GM08714 (cell line): ENCODE measurements at regions not wholly inside any gene's neighbourhood (a gene's known extent, or its start where the extent isn't known, plus 50 kb on each side); places are given as distances from the start of the nearest gene placed in this dataset.

Experiments
- H3K4me3 ChIP-seq: fragments of 200-500 bp; sonication (Bioruptor generic); 2 replicates; pipeline ENCODE4 v1.5.1; 2014; ENCODE audit warnings: mild to moderate bottlenecking, low read length, inconsistent platforms
- ZNF274 ChIP-seq: IDR thresholded peaks from 2 replicates; pipeline ENCODE4 v1.6.1; 2012; ENCODE audit warnings: mild to moderate bottlenecking, low read depth, low read length

- no peak overlapping the region for H3K4me3 ChIP-seq
- TF ChIP-seq ZNF274 = no peak
Observed at GRCh38 chr22:48192920-48193319, 1430.5 kb downstream of the TBC1D22A start.

GRCh38 chr22:48192071-48192470 is 1429.6 kb downstream of the TBC1D22A start:
- no peak overlapping the region for H3K4me3 ChIP-seq
- no peak for TF ChIP-seq ZNF274

GRCh38 chr22:48188231-48188721 is 1425.8 kb downstream of the TBC1D22A start:
- TF ChIP-seq ZNF274 = no peak
- no peak overlapping the region for H3K4me3 ChIP-seq

DNA sequence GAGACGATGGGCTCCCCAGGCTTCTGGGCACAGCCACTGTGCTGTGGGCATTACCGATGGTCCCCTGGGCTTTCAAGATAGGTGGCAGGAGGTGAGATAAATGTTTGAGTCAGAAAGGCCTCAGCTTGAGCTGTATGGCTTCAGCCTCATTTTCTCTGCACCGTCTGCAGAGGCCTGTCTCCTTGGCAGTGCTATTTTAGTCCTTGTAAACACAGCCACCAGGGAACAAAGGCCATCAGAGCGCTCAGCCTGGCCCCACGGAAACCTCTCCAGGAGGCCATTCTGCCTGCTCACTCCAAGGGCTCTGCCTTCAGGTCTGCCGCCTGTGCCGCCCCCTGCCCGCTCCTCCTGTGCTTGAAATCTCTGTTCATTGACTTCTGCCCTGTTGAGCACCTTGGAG is 1424.9 kb downstream of the TBC1D22A start:
- TF ChIP-seq ZNF274 = no peak
- H3K4me3 ChIP-seq = no peak overlapping the region

DNA sequence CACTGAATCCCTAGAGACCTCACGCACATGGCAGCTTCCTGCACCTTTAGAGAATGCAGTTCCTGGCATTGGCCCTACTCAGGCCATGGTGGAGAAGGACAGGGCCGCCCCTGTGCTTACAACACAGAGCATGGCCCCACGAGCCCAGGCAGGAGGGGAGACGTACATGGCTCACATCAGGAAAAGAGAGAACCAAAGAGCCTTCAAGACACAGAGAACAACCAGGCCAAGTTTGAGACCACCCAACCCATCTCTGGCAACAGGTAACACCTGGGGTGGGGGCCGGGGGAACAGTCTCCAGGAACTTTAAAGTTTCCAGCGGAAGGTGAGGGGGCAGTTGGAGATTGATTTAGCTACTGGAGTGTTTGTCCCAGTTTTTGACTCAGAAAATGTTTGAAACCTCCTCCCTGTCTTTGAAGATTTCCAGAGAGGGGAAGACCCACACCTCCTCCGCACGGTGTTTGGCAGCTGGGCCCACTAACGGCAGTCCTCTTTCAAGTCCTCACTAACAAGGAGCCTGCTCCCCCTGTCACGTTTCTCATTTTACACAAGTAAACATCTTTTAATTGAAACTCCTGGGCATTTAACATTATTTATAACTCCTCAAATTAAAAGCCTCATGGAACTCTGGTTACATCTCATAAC is 1423.8 kb downstream of the TBC1D22A start:
- TF ChIP-seq ZNF274 = no peak
- H3K4me3 ChIP-seq = no peak overlapping the region

DNA sequence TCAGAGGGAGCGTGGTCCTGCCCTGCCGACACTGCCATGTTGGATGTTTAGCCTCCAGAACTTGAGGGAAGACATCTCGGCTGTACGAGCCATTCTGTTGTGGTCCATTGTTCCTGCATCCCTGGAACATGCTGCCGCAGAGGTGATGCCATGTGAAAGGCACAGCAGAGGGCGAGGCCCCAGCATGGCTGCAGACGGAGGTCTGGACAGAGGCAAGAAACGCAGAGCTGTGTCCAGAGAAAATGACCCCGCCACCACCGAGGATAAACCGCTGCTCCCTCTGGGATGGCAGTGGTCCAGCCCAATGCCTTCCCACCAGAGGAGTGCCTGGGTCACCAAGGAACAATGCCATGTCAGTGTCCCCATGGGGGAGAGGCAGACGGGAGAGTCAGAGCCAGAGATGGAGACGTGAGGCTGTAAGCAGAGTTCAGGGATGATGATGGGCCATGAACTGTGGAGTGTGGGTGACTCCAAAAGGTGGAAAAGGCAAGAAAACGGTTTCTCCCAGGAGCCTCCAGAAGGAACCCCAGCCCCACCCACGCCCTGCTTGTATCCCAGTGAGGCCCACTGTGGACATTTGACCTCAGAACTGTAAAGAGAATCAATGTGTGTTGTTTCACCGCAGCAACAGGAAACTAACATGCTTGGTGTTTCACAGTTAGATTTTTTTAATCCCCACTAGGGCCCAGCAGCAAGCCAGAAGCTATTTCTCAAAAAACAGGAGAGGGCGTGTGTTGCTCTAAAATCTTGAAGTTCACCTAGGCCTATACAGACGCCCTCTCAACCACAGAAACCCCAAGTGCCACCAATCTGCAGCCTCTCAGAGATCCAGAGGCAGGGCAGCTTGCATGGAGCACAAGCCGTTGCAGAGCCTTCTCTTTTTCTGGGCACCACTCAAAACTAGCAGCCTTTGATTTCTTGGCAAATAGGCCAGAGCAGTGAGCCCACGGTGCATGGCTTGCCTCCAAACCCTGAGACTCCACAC is 1422.9 kb downstream of the TBC1D22A start:
- no peak overlapping the region for H3K4me3 ChIP-seq
- TF ChIP-seq ZNF274 = no peak

GRCh38 chr22:48182846-48183805 is 1420.7 kb downstream of the TBC1D22A start:
- H3K4me3 ChIP-seq = no peak overlapping the region
- TF ChIP-seq ZNF274 = no peak

DNA sequence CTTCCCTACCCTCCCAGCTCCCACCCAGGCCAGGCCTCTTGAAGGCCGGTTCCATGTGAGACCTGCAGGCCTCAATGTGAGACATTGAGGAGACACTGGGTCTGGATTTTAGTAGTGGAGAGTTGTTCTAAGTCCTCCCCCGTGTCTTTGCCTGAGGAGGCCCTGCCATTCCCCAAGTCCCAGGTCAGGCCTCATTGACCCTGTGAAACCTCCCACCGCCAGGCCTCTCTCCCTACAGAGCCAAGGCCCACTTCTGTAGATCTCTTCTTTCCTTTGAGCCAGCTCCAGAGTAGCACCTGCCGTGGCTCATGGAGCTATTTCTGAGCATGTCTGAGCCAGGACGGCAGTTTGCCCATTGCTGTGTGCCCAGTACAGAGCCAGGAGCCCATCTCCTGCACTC is 1419.6 kb downstream of the TBC1D22A start:
- H3K4me3 ChIP-seq = no peak overlapping the region
- no peak for TF ChIP-seq ZNF274

- TF ChIP-seq ZNF274 = no peak
- H3K4me3 ChIP-seq = no peak overlapping the region
Observed at GRCh38 chr22:48181263-48181955, 1419.0 kb downstream of the TBC1D22A start.

GRCh38 chr22:48180631-48181030 is 1418.2 kb downstream of the TBC1D22A start:
- TF ChIP-seq ZNF274 = no peak
- no peak overlapping the region for H3K4me3 ChIP-seq

DNA sequence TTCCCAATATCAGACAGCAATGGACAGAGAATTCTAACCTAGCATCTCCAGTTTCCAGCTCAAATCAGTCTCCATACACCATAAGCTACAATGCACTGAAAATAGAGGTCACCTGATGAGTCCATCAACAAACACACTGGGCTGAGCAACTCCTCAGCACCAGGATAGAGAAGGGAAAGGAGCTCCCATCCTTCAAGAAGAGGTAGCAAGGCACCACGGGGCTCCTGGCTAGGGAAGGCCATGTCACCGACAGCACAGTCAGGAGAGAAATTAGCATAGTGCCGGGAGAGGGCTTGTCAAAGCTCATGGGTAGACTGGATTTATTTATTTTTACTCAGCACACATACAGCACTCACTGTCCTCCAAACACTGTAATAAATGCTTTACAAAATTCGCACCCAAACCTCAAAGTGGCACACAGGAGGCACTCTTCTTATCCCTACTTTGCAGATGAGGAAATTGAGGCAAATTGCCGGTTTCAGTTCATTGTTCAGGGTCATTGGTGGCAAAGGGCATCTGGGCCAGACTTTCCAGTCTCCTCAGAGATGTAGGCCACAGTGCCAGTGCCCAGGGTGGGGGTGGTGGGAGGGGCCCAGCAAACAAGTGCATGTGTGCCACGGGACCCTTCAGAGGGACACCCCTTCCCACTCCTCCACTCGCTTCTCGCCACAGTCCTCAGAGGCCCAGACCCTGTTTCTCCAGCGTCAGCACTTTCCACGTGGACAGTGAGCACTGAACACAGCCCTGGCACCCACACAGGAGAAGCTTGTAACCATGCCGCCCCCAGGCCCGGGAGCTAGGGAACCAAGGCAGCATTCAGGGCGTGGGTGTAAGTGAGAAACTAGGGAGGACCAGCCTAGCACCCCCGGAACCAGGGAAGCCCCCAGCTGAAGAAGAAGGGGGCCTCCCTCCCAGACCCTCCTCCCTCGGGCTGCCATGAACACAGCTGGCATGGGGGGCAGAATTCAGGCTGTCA is 1417.4 kb downstream of the TBC1D22A start:
- no peak overlapping the region for H3K4me3 ChIP-seq
- TF ChIP-seq ZNF274 = no peak

DNA sequence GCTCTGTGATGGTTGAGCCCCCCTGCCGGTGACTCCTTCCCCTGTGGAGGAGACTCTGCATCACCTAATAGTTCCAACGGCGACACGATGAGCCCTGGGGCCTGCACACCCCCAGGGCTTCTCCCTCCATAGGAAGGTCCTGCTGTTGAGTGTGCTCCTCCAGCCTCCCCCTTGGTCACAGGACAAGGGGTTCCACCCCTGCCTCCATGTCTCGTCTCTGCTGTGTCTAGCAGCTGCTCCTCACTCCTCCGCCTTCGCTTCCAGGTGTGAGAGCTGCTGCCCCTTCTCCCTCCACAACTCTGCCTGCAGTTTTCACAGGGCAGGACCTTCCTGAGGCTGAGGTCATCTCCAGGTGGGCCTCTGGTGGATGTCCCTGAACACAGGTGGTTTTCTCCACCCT is 1416.1 kb downstream of the TBC1D22A start:
- H3K4me3 ChIP-seq = no peak overlapping the region
- TF ChIP-seq ZNF274 = no peak

DNA sequence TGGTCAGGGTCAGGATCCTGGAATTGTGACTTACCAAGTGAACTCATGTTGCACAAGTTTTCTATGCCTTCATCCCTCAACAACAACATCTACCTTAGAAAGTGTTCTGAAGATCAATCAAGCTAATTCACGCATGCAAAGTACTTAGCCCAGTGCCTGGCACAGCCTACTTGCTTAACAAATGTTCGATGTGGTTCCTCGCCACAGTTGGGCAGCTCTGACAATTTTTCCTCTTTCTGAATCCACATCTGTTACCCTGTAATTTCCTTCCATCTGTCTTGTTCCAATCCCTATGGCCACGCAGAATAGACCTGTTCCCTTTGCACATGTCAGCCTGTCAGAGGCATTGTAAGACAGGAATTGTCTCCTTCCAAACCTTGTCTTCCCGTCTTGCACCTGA is 1415.2 kb downstream of the TBC1D22A start:
- TF ChIP-seq ZNF274 = no peak
- no peak overlapping the region for H3K4me3 ChIP-seq
